IPS-20b (cell line): ENCODE measurements at regions not wholly inside any gene's neighbourhood (a gene's known extent, or its start where the extent isn't known, plus 50 kb on each side); places are given as distances from the start of the nearest gene placed in this dataset.

Experiments used
- H3K27ac ChIP-seq: one replicate; pipeline ENCODE4 v1.5.1; 2013; ENCODE audit warnings: low read length
- H3K27me3 ChIP-seq: 2 replicates; pipeline ENCODE4 v1.6.1; 2013; ENCODE audit warnings: mild to moderate bottlenecking, low read length, inconsistent platforms; ENCODE audit not compliant: insufficient read depth
- H3K36me3 ChIP-seq: 2 replicates; pipeline ENCODE4 v1.6.1; 2013; ENCODE audit warnings: low read depth, mild to moderate bottlenecking, inconsistent platforms, low read length, moderate library complexity; ENCODE audit not compliant: insufficient read depth
- H3K4me1 ChIP-seq: 2 replicates; pipeline ENCODE4 v1.6.1; 2013; ENCODE audit warnings: mild to moderate bottlenecking, control low read depth, inconsistent platforms, low read length, moderate library complexity; ENCODE audit not compliant: insufficient read depth
- H3K4me3 ChIP-seq: 2 replicates; pipeline ENCODE4 v1.5.1; 2013; ENCODE audit warnings: mild to moderate bottlenecking, low read length, inconsistent platforms
- H3K9ac ChIP-seq: 2 replicates; pipeline ENCODE4 v1.6.1; 2013; ENCODE audit warnings: low read depth, mild to moderate bottlenecking, inconsistent platforms, low read length, moderate library complexity
- H3K9me3 ChIP-seq: 2 replicates; pipeline ENCODE4 v1.6.1; 2013; ENCODE audit warnings: mild to moderate bottlenecking, low read depth, low read length, inconsistent platforms; ENCODE audit not compliant: insufficient read depth

DNA sequence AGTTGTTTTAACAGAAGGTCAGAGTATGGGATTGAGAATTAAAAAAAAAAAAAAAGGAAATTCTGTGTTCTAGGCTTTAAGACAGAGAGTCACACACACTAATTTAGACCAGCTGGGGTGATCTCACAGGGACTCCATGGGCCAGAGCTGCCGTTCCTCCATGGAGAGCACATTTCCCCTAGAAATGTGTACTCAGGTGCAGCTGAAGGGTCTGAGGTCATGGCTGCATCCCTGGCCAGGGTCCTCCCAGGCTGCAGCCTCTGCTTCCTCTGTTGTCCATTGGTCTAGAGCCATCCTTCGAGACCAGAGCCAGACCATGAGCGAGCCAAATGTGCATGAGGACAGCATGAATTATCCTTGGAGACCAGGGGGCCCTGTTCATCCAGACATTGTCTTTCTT is 190.1 kb upstream of the TNP1 start:
- H3K27ac ChIP-seq: no peak overlapping the region
- H3K36me3 ChIP-seq: no peaks in the 10 kb centered on the region
- H3K9me3 ChIP-seq: no peaks in the 10 kb centered on the region
- H3K4me1 ChIP-seq: peaks cover 7% of the 10 kb centered on the region; the same call in 1 of the 2 replicates
- no peak overlapping the region for H3K4me3 ChIP-seq
- no peaks in the 10 kb centered on the region for H3K27me3 ChIP-seq
- H3K9ac ChIP-seq: no peak overlapping the region

- peaks cover 7% of the 10 kb centered on the region; the same call in 1 of the 2 replicates for H3K4me1 ChIP-seq
- H3K27me3 ChIP-seq: no peaks in the 10 kb centered on the region
- H3K27ac ChIP-seq: no peak overlapping the region
- no peaks in the 10 kb centered on the region for H3K36me3 ChIP-seq
- H3K9ac ChIP-seq: no peak overlapping the region
- no peak overlapping the region for H3K4me3 ChIP-seq
- H3K9me3 ChIP-seq: no peaks in the 10 kb centered on the region
Observed at GRCh38 chr2:217049422-217049821, 189.6 kb upstream of the TNP1 start.

DNA sequence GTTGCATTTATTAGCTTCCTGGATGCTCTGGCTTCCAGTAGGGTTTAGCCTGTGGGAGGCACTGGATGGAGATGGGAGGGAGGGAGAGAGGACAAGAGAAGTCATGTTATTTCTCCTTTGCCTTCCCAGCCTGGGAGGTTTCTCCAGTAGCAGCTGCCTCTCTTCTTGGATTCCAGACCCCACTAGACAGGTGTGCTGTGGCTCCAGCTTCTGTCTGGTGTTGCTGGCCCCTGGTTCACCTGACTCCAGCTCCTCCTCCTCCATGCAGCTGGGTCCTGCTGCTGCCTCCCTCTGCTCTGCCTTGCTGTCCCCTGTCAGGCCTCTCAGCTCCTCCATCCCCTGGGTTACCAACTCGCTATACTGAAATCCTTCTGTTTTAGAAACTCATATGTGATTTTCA is 188.9 kb upstream of the TNP1 start:
- Histone ChIP-seq H3K4me3 (no peak overlapping the region), H3K27ac (no peak overlapping the region), H3K4me1 (peaks cover 7% of the 10 kb centered on the region; the same call in 1 of the 2 replicates), H3K9me3 (no peaks in the 10 kb centered on the region), H3K9ac (no peak overlapping the region), H3K27me3 (no peaks in the 10 kb centered on the region), H3K36me3 (no peaks in the 10 kb centered on the region)

DNA sequence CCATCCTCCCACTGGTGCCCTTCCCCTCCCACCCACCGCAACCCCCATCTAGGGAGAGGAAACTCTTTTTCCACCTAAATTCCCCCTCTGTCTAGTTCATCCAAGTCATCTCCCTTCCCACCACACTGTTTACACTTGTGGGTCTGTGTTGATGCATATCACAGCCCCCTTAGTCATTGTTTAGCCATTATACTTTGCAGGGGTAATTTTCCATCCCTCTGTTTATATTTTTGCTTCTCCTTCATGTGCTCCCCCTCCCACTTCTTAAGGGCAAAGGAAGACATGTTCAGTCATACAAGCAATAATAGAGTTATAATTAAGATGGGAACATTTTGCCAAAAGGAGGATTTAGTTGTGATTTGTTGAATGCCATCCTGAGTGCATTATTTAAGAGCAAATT is 187.8 kb upstream of the TNP1 start:
- H3K4me3 ChIP-seq: no peak overlapping the region
- no peaks in the 10 kb centered on the region for H3K36me3 ChIP-seq
- no peaks in the 10 kb centered on the region for H3K27me3 ChIP-seq
- no peaks in the 10 kb centered on the region for H3K9me3 ChIP-seq
- no peak overlapping the region for H3K9ac ChIP-seq
- H3K4me1 ChIP-seq: peaks cover 7% of the 10 kb centered on the region; the same call in 1 of the 2 replicates
- no peak overlapping the region for H3K27ac ChIP-seq

DNA sequence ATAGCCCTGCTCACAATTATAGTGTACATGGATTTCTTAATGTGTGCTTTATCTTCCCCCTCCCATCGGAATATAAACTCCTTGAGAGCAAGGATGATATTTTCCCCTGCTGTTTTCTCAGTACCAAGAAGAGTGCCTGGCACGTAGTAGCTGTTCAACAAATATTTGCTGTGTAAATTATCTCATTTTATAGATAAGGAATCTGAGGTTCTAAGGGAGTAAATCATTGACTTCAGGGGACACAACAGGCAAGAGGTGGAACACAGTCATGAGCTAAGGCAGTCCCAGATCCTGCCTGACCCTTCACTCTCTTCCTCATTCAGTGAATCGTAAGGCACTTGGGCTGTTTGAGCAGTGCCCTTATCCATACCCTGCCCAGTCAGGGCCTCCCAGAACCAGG is 187.3 kb upstream of the TNP1 start:
- Histone ChIP-seq H3K27ac (no peak overlapping the region), H3K27me3 (no peaks in the 10 kb centered on the region), H3K4me1 (peaks cover 7% of the 10 kb centered on the region; the same call in 1 of the 2 replicates), H3K4me3 (no peak overlapping the region), H3K9ac (no peak overlapping the region), H3K9me3 (no peaks in the 10 kb centered on the region), H3K36me3 (no peaks in the 10 kb centered on the region)

GRCh38 chr2:217045700-217046475 is 186.0 kb upstream of the TNP1 start:
- no peaks in the 10 kb centered on the region for H3K27me3 ChIP-seq
- H3K27ac ChIP-seq: no peak overlapping the region
- H3K36me3 ChIP-seq: no peaks in the 10 kb centered on the region
- H3K9ac ChIP-seq: no peak overlapping the region
- H3K9me3 ChIP-seq: no peaks in the 10 kb centered on the region
- peaks cover 7% of the 10 kb centered on the region; the same call in 1 of the 2 replicates for H3K4me1 ChIP-seq
- no peak overlapping the region for H3K4me3 ChIP-seq

- no peaks in the 10 kb centered on the region for H3K9me3 ChIP-seq
- H3K36me3 ChIP-seq: no peaks in the 10 kb centered on the region
- H3K27me3 ChIP-seq: no peaks in the 10 kb centered on the region
- H3K27ac ChIP-seq: no peak overlapping the region
- no peaks in the 10 kb centered on the region for H3K4me1 ChIP-seq
- no peak overlapping the region for H3K9ac ChIP-seq
- no peak overlapping the region for H3K4me3 ChIP-seq
Observed at GRCh38 chr2:217040099-217040498, 180.2 kb upstream of the TNP1 start.

DNA sequence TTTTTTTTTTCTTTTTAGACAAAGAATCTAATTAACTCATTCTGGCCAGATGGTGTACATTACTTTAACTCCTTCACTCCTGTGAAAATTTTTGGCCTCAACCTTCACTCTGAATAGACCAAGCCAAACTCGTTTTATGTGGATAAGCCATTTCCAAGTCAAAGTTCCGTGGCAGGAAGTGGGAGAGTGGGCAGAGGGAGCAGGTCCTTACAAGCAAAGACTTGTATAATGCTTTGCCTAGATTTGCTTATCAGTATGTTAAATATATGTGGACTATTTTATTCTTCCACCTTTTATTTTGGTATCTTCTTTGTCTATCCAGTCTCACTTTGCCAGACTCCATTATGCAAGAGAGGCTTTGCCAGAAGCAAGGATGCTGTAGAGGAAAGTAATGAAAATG is 178.1 kb upstream of the TNP1 start:
- Histone ChIP-seq H3K36me3 (no peaks in the 10 kb centered on the region), H3K9ac (no peak overlapping the region), H3K4me3 (no peak overlapping the region), H3K9me3 (no peaks in the 10 kb centered on the region), H3K27me3 (no peaks in the 10 kb centered on the region), H3K27ac (no peak overlapping the region), H3K4me1 (no peaks in the 10 kb centered on the region)

- H3K36me3 ChIP-seq: no peaks in the 10 kb centered on the region
- H3K27ac ChIP-seq: no peak overlapping the region
- H3K9ac ChIP-seq: no peak overlapping the region
- H3K4me1 ChIP-seq: no peaks in the 10 kb centered on the region
- H3K27me3 ChIP-seq: no peaks in the 10 kb centered on the region
- H3K4me3 ChIP-seq: no peak overlapping the region
- H3K9me3 ChIP-seq: no peaks in the 10 kb centered on the region
Observed at GRCh38 chr2:217037353-217037752, 177.5 kb upstream of the TNP1 start.

GRCh38 chr2:217035967-217036366 is 176.1 kb upstream of the TNP1 start:
- H3K9me3 ChIP-seq: no peaks in the 10 kb centered on the region
- no peaks in the 10 kb centered on the region for H3K27me3 ChIP-seq
- no peak overlapping the region for H3K9ac ChIP-seq
- no peak overlapping the region for H3K27ac ChIP-seq
- H3K4me1 ChIP-seq: no peaks in the 10 kb centered on the region
- H3K4me3 ChIP-seq: no peak overlapping the region
- no peaks in the 10 kb centered on the region for H3K36me3 ChIP-seq

- Histone ChIP-seq H3K4me3 (no peak overlapping the region), H3K27me3 (no peaks in the 10 kb centered on the region; the same call in 1 of the 2 replicates), H3K27ac (no peak overlapping the region), H3K4me1 (no peaks in the 10 kb centered on the region), H3K9me3 (no peaks in the 10 kb centered on the region), H3K36me3 (no peaks in the 10 kb centered on the region), H3K9ac (no peak overlapping the region)
Observed at GRCh38 chr2:217033186-217033585, 173.3 kb upstream of the TNP1 start.

GRCh38 chr2:217031445-217031844 is 171.6 kb upstream of the TNP1 start:
- Histone ChIP-seq H3K36me3 (no peaks in the 10 kb centered on the region), H3K4me1 (no peaks in the 10 kb centered on the region), H3K9ac (no peak overlapping the region), H3K27me3 (no peaks in the 10 kb centered on the region; the same call in 1 of the 2 replicates), H3K27ac (no peak overlapping the region), H3K4me3 (no peak overlapping the region), H3K9me3 (no peaks in the 10 kb centered on the region)
